OCI-LY7 (cell line): ENCODE measurements at regions not wholly inside any gene's neighbourhood (a gene's known extent, or its start where the extent isn't known, plus 50 kb on each side); places are given as distances from the start of the nearest gene placed in this dataset.

ENCODE experiments used
- BruUV-seq: library from RNA; stranded (reverse); fragments of 400-500 nt; replicated peaks from 2 replicates; lab custom pipeline; 2021; lab: Mats Ljungman, UMichigan
- CTCF ChIA-PET: fragments of 300-600 bp; sonication (Branson Sonifier 250); formaldehyde crosslinking; loops from one replicate; lab custom pipeline; 2022; ENCODE audit warnings: antibody characterized with exemption; ENCODE audit not compliant: unreplicated experiment; lab: Charles Lee
- POLR2A ChIA-PET: fragments of 300-600 bp; sonication (Branson Sonifier 250); formaldehyde crosslinking; loops from one replicate; lab custom pipeline; 2022; ENCODE audit warnings: antibody characterized with exemption; lab: Charles Lee
- DNase-seq: peaks from one replicate; pipeline ENCODE4 v3.0.0-alpha.2; 2015; ENCODE audit warnings: low spot score
- H2AFZ ChIP-seq: fragments of 200-600 bp; sonication (generic), shearing (Covaris generic); 2 replicates; pipeline ENCODE4 v1.6.1; 2014; ENCODE audit warnings: mild to moderate bottlenecking, antibody characterized with exemption, low read length, moderate library complexity
- H3K27ac ChIP-seq: fragments of 200-600 bp; sonication (generic); 2 replicates; pipeline ENCODE4 v1.5.1; 2014; ENCODE audit warnings: mixed run types, low read depth, mild to moderate bottlenecking, moderate library complexity, low read length, inconsistent platforms; ENCODE audit not compliant: poor library complexity, severe bottlenecking
- H3K36me3 ChIP-seq: fragments of 200-600 bp; sonication (generic); 2 replicates; pipeline ENCODE4 v1.6.1; 2014; ENCODE audit warnings: mild to moderate bottlenecking, antibody characterized with exemption, low read length, moderate library complexity, mixed read lengths; ENCODE audit not compliant: insufficient read depth
- H3K4me1 ChIP-seq: fragments of 200-600 bp; sonication (generic); 2 replicates; pipeline ENCODE4 v1.5.1; 2014; ENCODE audit warnings: mild to moderate bottlenecking, low read length; ENCODE audit not compliant: insufficient read depth, poor library complexity, severe bottlenecking
- H3K4me2 ChIP-seq: fragments of 200-600 bp; sonication (generic); 2 replicates; pipeline ENCODE4 v1.6.1; 2014; ENCODE audit warnings: mild to moderate bottlenecking, low read length
- H3K4me3 ChIP-seq: fragments of 200-600 bp; sonication (generic); 2 replicates; pipeline ENCODE4 v1.5.1; 2014; ENCODE audit warnings: mild to moderate bottlenecking, low read depth, low read length; ENCODE audit not compliant: poor library complexity, severe bottlenecking
- H3K79me2 ChIP-seq: fragments of 200-600 bp; sonication (generic); 2 replicates; pipeline ENCODE4 v1.6.1; 2016; ENCODE audit warnings: low read depth, mild to moderate bottlenecking, low read length, moderate library complexity, mixed read lengths; ENCODE audit not compliant: insufficient read depth
- H3K9me2 ChIP-seq: fragments of 200-600 bp; sonication (generic); 2 replicates; pipeline ENCODE4 v1.6.1; 2016; ENCODE audit warnings: mild to moderate bottlenecking, low read length, mixed read lengths; ENCODE audit not compliant: insufficient read depth
- H3K9me3 ChIP-seq: fragments of 200-600 bp; sonication (generic); 2 replicates; pipeline ENCODE4 v1.6.1; 2014; ENCODE audit warnings: mild to moderate bottlenecking, mixed run types, low read length, mixed read lengths
- H4K20me1 ChIP-seq: fragments of 200-600 bp; sonication (generic); 2 replicates; pipeline ENCODE4 v1.6.1; 2014; ENCODE audit warnings: mild to moderate bottlenecking, antibody characterized with exemption, low read length, moderate library complexity, mixed read lengths; ENCODE audit not compliant: insufficient read depth
- CTCF ChIP-seq: fragments of 200-600 bp; sonication (generic); conservative IDR thresholded peaks from 2 replicates; pipeline ENCODE4 v1.5.1; 2014; ENCODE audit warnings: mild to moderate bottlenecking, antibody characterized with exemption, low read length, moderate library complexity, mixed read lengths
- EZH2phosphoT487 ChIP-seq: fragments of 200-600 bp; sonication (generic); IDR thresholded peaks from 2 replicates; pipeline ENCODE4 v1.6.1; 2018; ENCODE audit warnings: low read depth, borderline replicate concordance, mild to moderate bottlenecking, mixed run types, antibody characterized with exemption, low read length, moderate library complexity, mixed read lengths
- intact Hi-C: fragments of 100-400 bp; cut with micrococcal nuclease; formaldehyde crosslinking; loops from one replicate; pipeline ENCODE4 v1.10.0; 2022; ENCODE audit not compliant: unreplicated experiment

DNA sequence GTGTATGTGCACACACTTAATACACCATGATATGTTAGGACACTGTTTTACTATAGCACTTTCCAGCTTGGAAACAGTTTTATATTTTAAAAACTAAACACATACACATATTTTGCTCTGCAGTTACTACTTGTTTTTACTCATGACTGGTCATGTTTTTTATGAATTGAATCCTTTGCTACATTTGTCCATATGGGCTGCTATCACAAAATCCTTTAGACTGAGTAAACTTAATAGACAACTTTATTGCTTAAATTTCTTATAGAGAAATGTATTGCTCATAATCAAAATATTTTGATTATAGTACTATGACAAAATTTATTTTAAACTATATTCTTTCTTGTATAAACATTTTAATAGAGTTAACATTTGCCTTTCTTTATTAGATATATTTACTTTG, 314.8 kb downstream of the RBM43 start:
- intact Hi-C loops: no loop called here
- no peak overlapping the region for H2AFZ ChIP-seq
- no TSS peak for BruUV-seq
- no peak overlapping the region for H3K27ac ChIP-seq
- H3K9me2 ChIP-seq: no peaks in the 10 kb centered on the region
- H3K36me3 ChIP-seq: no peaks in the 10 kb centered on the region
- H3K79me2 ChIP-seq: no peaks in the 10 kb centered on the region
- no peak for TF ChIP-seq CTCF
- TF ChIP-seq EZH2phosphoT487: no peak
- H3K4me2 ChIP-seq: no peak overlapping the region
- no peak overlapping the region for H3K4me3 ChIP-seq
- CTCF ChIA-PET: no interaction called here
- POLR2A ChIA-PET: no interaction called here
- H3K4me1 ChIP-seq: no peaks in the 10 kb centered on the region
- H3K9me3 ChIP-seq: no peaks in the 10 kb centered on the region
- no peaks in the 10 kb centered on the region for H4K20me1 ChIP-seq
- no peak for DNase-seq

DNA sequence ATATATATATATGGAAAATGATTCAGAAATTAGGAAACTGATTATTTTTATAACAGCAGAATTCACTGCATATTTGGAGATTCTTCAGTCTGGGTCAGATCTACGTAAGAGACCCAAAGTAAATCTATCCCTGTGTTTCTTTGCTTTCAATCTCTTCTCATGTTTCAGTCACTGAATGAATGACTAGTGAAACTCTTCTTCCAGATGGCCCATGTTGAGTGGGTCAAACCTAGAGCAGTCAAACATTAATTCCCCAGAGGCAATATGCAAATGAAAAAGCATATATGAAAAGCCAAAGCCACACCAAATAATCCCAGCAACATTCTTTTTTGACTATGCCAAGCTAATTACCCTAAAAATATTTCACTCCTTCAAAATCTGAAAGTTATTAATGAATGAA, 317.3 kb downstream of the RBM43 start:
- CTCF ChIA-PET: no interaction called here
- no TSS peak for BruUV-seq

More for the DNA sequence above, 317.3 kb downstream of the RBM43 start:
- no peak overlapping the region for H2AFZ ChIP-seq
- POLR2A ChIA-PET: no interaction called here
- no peaks in the 10 kb centered on the region for H3K9me3 ChIP-seq
- H3K4me2 ChIP-seq: no peak overlapping the region
- H3K36me3 ChIP-seq: no peaks in the 10 kb centered on the region
- TF ChIP-seq CTCF: no peak
- no peak for TF ChIP-seq EZH2phosphoT487
- DNase-seq: no peak
- H4K20me1 ChIP-seq: no peaks in the 10 kb centered on the region
- H3K4me1 ChIP-seq: no peaks in the 10 kb centered on the region
- intact Hi-C loops: no loop called here
- no peak overlapping the region for H3K27ac ChIP-seq
- H3K4me3 ChIP-seq: no peak overlapping the region
- no peaks in the 10 kb centered on the region for H3K79me2 ChIP-seq
- no peaks in the 10 kb centered on the region for H3K9me2 ChIP-seq
